HCT116 (cell line): ENCODE measurements at regions not wholly inside any gene's neighbourhood (a gene's known extent, or its start where the extent isn't known, plus 50 kb on each side); places are given as distances from the start of the nearest gene placed in this dataset.

Source experiments
- ATAC-seq: fragments of 200-7000 bp; cut with Tn5 transposase; 2 replicates; pipeline ENCODE4 v1.9.1; 2020; ENCODE audit warnings: mild to moderate bottlenecking, moderate library complexity
- BruUV-seq: library from RNA; stranded (reverse); fragments of 400-500 nt; replicated peaks from 2 replicates; lab custom pipeline; 2021; lab: Mats Ljungman, UMichigan
- CTCF ChIA-PET: fragments of 300-600 bp; sonication (Branson Sonifier 250); formaldehyde crosslinking; loops from one replicate; lab custom pipeline; 2021; ENCODE audit warnings: antibody characterized with exemption; lab: Charles Lee
- POLR2A ChIA-PET: fragments of 300-600, 350-600 bp; sonication (Branson Sonifier 250); formaldehyde crosslinking; loops from one replicate; lab custom pipeline; 2021; ENCODE audit warnings: antibody characterized with exemption; lab: Charles Lee
- RAD21 ChIA-PET, 2 experiments: fragments of 300-600 bp; sonication (Branson Sonifier 250); formaldehyde crosslinking; loops; one replicate each; lab custom pipeline; 2023; ENCODE audit warnings: low total read pairs in 2 of 2; ENCODE audit not compliant: uncharacterized antibody in 2 of 2, unreplicated experiment in 2 of 2, low non-redundant PET in 1 of 2; lab: Charles Lee
- DNase-seq: peaks from one replicate; pipeline ENCODE4 v3.0.0-alpha.2; 2010; ENCODE audit warnings: low read depth, low spot score
- H2AFZ ChIP-seq: fragments of 200-600 bp; shearing (Covaris generic), sonication (generic); 2 replicates; pipeline ENCODE4 v1.6.1; 2017; ENCODE audit warnings: low read depth, mixed run types, mixed read lengths, antibody characterized with exemption, low read length; ENCODE audit not compliant: poor library complexity, severe bottlenecking
- H3K27ac ChIP-seq: 2 replicates; pipeline ENCODE4 v1.5.1; 2012; ENCODE audit warnings: low read depth, low read length
- H3K27me3 ChIP-seq: fragments of 200-600 bp; sonication (generic); 2 replicates; pipeline ENCODE4 v1.6.1; 2016; ENCODE audit warnings: mixed run types, low read length, mixed read lengths; ENCODE audit not compliant: insufficient read depth
- H3K36me3 ChIP-seq, 2 experiments: fragments of 200-500 bp in 1 of 2; fragments of 200-600 bp in 1 of 2; sonication (Bioruptor generic) in 1 of 2; sonication (generic) in 1 of 2; 2 replicates each; pipeline versions ENCODE4 v1.5.1 to v1.6.1; 2014 to 2016; ENCODE audit warnings: low read length in 2 of 2, inconsistent platforms in 1 of 2, mixed read lengths in 1 of 2, mixed run types in 1 of 2; ENCODE audit not compliant: insufficient read depth in 2 of 2, control insufficient read depth in 1 of 2
- H3K4me1 ChIP-seq, 2 experiments: fragments of 200-600 bp in 1 of 2; sonication (generic) in 1 of 2; 2 replicates each; pipeline versions ENCODE4 v1.5.1 to v1.6.1; 2012 to 2017; ENCODE audit warnings: low read length in 2 of 2, inconsistent platforms in 1 of 2, mild to moderate bottlenecking in 1 of 2, mixed read lengths in 1 of 2, mixed run types in 1 of 2, moderate library complexity in 1 of 2; ENCODE audit not compliant: insufficient read depth in 2 of 2, control insufficient read depth in 1 of 2
- H3K4me2 ChIP-seq: fragments of 200-600 bp; sonication (generic); 2 replicates; pipeline ENCODE4 v1.6.1; 2017; ENCODE audit warnings: mixed run types, low read length, mixed read lengths
- H3K4me3 ChIP-seq, 2 experiments: fragments of 200-600 bp in 1 of 2; sonication (generic) in 1 of 2; replicated peaks in 1 of 2; 2 replicates each; pipeline ENCODE4 v1.5.1; 2011 to 2016; ENCODE audit warnings: low read length in 2 of 2, control low read depth in 1 of 2, low read depth in 1 of 2, mild to moderate bottlenecking in 1 of 2, mixed read lengths in 1 of 2, mixed run types in 1 of 2
- H3K79me2 ChIP-seq: fragments of 200-600 bp; sonication (generic); 2 replicates; pipeline ENCODE4 v1.6.1; 2017; ENCODE audit warnings: mild to moderate bottlenecking, mixed run types, low read length, moderate library complexity, mixed read lengths; ENCODE audit not compliant: insufficient read depth
- H3K9ac ChIP-seq: fragments of 200-600 bp; sonication (generic); 2 replicates; pipeline ENCODE4 v1.6.1; 2016; ENCODE audit warnings: low read length, mixed read lengths
- H3K9me2 ChIP-seq: fragments of 200-600 bp; sonication (generic), shearing (Covaris generic); 2 replicates; pipeline ENCODE4 v1.6.1; 2017; ENCODE audit warnings: mixed run types, mild to moderate bottlenecking, moderate library complexity; ENCODE audit not compliant: insufficient read depth
- H3K9me3 ChIP-seq, 2 experiments: fragments of 200-500 bp in 1 of 2; fragments of 200-600 bp in 1 of 2; sonication (Bioruptor generic) in 1 of 2; sonication (generic) in 1 of 2; 2 replicates each; pipeline ENCODE4 v1.6.1; 2014 to 2017; ENCODE audit warnings: low read length in 2 of 2, mixed read lengths in 2 of 2, inconsistent platforms in 1 of 2, low read depth in 1 of 2, mild to moderate bottlenecking in 1 of 2, mixed run types in 1 of 2, moderate library complexity in 1 of 2; ENCODE audit not compliant: control insufficient read depth in 1 of 2, insufficient read depth in 1 of 2
- H4K20me1 ChIP-seq: fragments of 200-600 bp; sonication (generic), shearing (Covaris generic); 2 replicates; pipeline ENCODE4 v1.6.1; 2017; ENCODE audit warnings: mixed run types, mild to moderate bottlenecking, moderate library complexity; ENCODE audit not compliant: insufficient read depth
- CBX3 ChIP-seq: IDR thresholded peaks from 2 replicates; pipeline ENCODE4 v1.6.1; 2012; ENCODE audit warnings: low read depth
- EZH2 ChIP-seq: fragments of 200-600 bp; sonication (generic); IDR thresholded peaks from 2 replicates; pipeline ENCODE4 v1.6.1; 2017; ENCODE audit warnings: antibody characterized with exemption, mixed run types
- EZH2phosphoT487 ChIP-seq: fragments of 200-600 bp; IDR thresholded peaks from 2 replicates; pipeline ENCODE4 v1.6.1; 2018; ENCODE audit warnings: antibody characterized with exemption, borderline replicate concordance
- FOSL1 ChIP-seq: IDR thresholded peaks from 2 replicates; pipeline ENCODE4 v1.6.1; 2012; ENCODE audit warnings: low read depth
- POLR2A ChIP-seq: IDR thresholded peaks from 2 replicates; pipeline ENCODE4 v1.7.0; 2011; ENCODE audit warnings: borderline replicate concordance; ENCODE audit not compliant: insufficient read depth, insufficient read length; ENCODE audit errors: extremely low read depth
- SIN3A ChIP-seq: IDR thresholded peaks from 2 replicates; pipeline ENCODE4 v1.6.1; 2012; ENCODE audit warnings: low read depth
- SP1 ChIP-seq: IDR thresholded peaks from 2 replicates; pipeline ENCODE4 v1.6.1; 2012; ENCODE audit warnings: low read depth
- SRF ChIP-seq: IDR thresholded peaks from 2 replicates; pipeline ENCODE4 v1.6.1; 2012; ENCODE audit warnings: low read depth
- TCF7L2 ChIP-seq: IDR thresholded peaks from 2 replicates; pipeline ENCODE4 v1.7.0; 2011; ENCODE audit warnings: borderline replicate concordance, inconsistent platforms; ENCODE audit not compliant: insufficient read depth, insufficient read length; ENCODE audit errors: extremely low read depth
- ZBTB33 ChIP-seq: IDR thresholded peaks from 2 replicates; pipeline ENCODE4 v1.6.1; 2011; ENCODE audit warnings: mild to moderate bottlenecking, low read length, moderate library complexity; ENCODE audit not compliant: insufficient replicate concordance; ENCODE audit errors: extremely low read depth
- intact Hi-C: fragments of 100-400 bp; cut with micrococcal nuclease; formaldehyde crosslinking; loops from 2 replicates; pipeline ENCODE4 v1.10.0; 2022
- TF ChIP-seq, protein P1 (sequence below): IDR thresholded peaks from 2 replicates; pipeline ENCODE4 v1.6.1; 2012; ENCODE audit warnings: low read depth
- TF ChIP-seq, protein P2 (sequence below): IDR thresholded peaks from 2 replicates; pipeline ENCODE4 v1.6.1; 2012

DNA sequence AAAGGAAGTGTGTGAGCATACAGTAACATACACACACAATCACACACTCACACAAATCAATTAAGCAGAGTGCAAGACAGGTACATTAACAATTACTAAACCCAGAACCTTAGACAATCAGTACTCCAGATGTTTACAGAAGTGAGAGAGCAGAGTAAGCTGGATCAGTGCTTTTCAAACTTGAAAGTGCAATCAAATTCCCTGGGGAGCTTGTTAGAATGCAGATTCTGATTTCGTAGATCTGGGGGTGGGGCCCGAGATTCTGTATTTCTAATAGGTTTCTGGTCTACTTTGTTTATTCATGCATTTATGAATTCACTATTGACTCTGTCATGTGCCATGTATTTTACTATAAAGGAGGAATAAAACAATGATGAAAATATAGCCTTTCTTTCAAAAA lies 179.6 kb upstream of the PHYHIPL start (continued):
- TF ChIP-seq, protein P1, sequence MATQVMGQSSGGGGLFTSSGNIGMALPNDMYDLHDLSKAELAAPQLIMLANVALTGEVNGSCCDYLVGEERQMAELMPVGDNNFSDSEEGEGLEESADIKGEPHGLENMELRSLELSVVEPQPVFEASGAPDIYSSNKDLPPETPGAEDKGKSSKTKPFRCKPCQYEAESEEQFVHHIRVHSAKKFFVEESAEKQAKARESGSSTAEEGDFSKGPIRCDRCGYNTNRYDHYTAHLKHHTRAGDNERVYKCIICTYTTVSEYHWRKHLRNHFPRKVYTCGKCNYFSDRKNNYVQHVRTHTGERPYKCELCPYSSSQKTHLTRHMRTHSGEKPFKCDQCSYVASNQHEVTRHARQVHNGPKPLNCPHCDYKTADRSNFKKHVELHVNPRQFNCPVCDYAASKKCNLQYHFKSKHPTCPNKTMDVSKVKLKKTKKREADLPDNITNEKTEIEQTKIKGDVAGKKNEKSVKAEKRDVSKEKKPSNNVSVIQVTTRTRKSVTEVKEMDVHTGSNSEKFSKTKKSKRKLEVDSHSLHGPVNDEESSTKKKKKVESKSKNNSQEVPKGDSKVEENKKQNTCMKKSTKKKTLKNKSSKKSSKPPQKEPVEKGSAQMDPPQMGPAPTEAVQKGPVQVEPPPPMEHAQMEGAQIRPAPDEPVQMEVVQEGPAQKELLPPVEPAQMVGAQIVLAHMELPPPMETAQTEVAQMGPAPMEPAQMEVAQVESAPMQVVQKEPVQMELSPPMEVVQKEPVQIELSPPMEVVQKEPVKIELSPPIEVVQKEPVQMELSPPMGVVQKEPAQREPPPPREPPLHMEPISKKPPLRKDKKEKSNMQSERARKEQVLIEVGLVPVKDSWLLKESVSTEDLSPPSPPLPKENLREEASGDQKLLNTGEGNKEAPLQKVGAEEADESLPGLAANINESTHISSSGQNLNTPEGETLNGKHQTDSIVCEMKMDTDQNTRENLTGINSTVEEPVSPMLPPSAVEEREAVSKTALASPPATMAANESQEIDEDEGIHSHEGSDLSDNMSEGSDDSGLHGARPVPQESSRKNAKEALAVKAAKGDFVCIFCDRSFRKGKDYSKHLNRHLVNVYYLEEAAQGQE = no peak
- TF ChIP-seq CBX3 (no peak), TCF7L2 (no peak), EZH2phosphoT487 (no peak), SRF (no peak)

DNA sequence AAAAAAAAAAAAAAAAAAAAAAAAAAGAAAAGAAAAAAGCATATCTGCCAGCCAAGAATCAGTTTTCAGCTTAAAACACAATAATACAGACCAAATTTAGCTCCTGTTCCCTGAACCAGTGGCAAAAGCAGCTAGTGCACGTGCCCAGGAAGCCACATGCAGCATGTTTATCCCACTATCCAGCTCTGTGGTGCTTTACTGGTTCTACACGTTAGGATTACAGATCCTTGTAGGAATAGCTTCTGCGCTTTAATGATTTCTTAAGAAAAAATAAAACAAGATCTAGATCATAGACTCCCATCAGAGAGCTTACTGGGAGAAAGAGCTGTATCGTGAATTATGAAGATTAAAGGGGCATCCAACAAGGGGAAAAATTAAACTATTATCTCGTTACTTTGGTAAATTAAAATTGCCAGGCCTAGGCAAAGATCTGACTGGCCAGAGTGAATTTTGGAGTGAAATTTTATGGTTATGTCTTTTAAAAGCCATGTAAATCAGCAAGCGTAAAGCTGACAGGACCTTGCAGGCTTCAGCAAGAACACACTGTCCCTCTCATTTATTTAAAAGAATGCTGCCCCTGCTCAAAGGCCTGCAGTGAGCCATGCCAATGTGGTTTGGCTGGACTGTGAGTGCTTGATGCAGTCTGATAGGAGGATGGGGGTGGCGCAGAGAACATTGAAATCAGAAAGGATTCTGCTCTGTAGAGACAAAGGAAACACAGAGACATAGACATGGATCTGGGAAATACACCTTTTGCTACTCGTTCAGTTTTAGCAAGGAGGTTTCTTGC lies 177.3 kb upstream of the PHYHIPL start:
- Histone ChIP-seq H2AFZ (no peak overlapping the region), H3K9ac (no peak overlapping the region), H3K4me3 (no peak overlapping the region), H3K4me1 (no peaks in the 10 kb centered on the region), H3K4me2 (no peak overlapping the region), H3K9me3 (no peaks in the 10 kb centered on the region), H3K36me3 (no peaks in the 10 kb centered on the region), H3K9me2 (no peaks in the 10 kb centered on the region), H4K20me1 (no peaks in the 10 kb centered on the region; the same call in 1 of the 2 replicates), H3K27me3 (no peaks in the 10 kb centered on the region), H3K27ac (no peak overlapping the region), H3K79me2 (no peaks in the 10 kb centered on the region)
- BruUV-seq = no TSS peak
- CTCF ChIA-PET = no interaction called here
- POLR2A ChIA-PET = no interaction called here
- ATAC-seq (no peak), DNase-seq (no peak)
- intact Hi-C loops = no loop called here
- no peak for TF ChIP-seq EZH2
- TF ChIP-seq SIN3A = no peak
- TF ChIP-seq CBX3 = no peak
- no peak for TF ChIP-seq FOSL1
- no peak for TF ChIP-seq ZBTB33
- TF ChIP-seq SP1 = no peak
- TF ChIP-seq, protein P2, sequence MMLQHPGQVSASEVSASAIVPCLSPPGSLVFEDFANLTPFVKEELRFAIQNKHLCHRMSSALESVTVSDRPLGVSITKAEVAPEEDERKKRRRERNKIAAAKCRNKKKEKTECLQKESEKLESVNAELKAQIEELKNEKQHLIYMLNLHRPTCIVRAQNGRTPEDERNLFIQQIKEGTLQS = no peak
- TF ChIP-seq POLR2A = no peak
- RAD21 ChIA-PET = interaction anchor here in 1 of 2 experiments (0.7 kb wide), 1 partner anchor 23 kb away, joined by 5 read pairs; no protein-coding TSS in a partner anchor
